Bronchial epithelial cell (primary cell): ENCODE measurements at regions not wholly inside any gene's neighbourhood (a gene's known extent, or its start where the extent isn't known, plus 50 kb on each side); places are given as distances from the start of the nearest gene placed in this dataset.

ENCODE experiments used
- DNase-seq: peaks from one replicate; pipeline ENCODE4 v3.0.0-alpha.2; 2010; ENCODE audit warnings: low read depth
- FAIRE-seq: peaks from 2 replicates; lab custom pipeline; 2011; peaks lifted over from hg19 to GRCh38; lab: Jason Lieb, UNC
- H3K27me3 ChIP-seq: 2 replicates; pipeline ENCODE4 v1.5.1; 2011; ENCODE audit warnings: low read length; ENCODE audit not compliant: control insufficient read depth, insufficient read depth
- H3K36me3 ChIP-seq: 2 replicates; pipeline ENCODE4 v1.5.1; 2011; ENCODE audit warnings: low read length; ENCODE audit not compliant: control insufficient read depth, insufficient read depth
- H3K4me3 ChIP-seq: 2 replicates; pipeline ENCODE4 v1.5.1; 2011; ENCODE audit warnings: mild to moderate bottlenecking, low read depth, low read length, control low read depth
- TF ChIP-seq, protein P1 (sequence below): IDR thresholded peaks from 2 replicates; pipeline ENCODE4 v1.5.1; 2011; ENCODE audit warnings: mild to moderate bottlenecking, moderate library complexity, low read length, control low read depth, inconsistent platforms; ENCODE audit not compliant: insufficient read depth, severe bottlenecking

GRCh38 chr4:13762130-13762529, 134.6 kb upstream of the BOD1L1 start:
- Histone ChIP-seq H3K36me3 (no peaks in the 10 kb centered on the region), H3K4me3 (no peak overlapping the region), H3K27me3 (no peaks in the 10 kb centered on the region)
- TF ChIP-seq, protein P1, sequence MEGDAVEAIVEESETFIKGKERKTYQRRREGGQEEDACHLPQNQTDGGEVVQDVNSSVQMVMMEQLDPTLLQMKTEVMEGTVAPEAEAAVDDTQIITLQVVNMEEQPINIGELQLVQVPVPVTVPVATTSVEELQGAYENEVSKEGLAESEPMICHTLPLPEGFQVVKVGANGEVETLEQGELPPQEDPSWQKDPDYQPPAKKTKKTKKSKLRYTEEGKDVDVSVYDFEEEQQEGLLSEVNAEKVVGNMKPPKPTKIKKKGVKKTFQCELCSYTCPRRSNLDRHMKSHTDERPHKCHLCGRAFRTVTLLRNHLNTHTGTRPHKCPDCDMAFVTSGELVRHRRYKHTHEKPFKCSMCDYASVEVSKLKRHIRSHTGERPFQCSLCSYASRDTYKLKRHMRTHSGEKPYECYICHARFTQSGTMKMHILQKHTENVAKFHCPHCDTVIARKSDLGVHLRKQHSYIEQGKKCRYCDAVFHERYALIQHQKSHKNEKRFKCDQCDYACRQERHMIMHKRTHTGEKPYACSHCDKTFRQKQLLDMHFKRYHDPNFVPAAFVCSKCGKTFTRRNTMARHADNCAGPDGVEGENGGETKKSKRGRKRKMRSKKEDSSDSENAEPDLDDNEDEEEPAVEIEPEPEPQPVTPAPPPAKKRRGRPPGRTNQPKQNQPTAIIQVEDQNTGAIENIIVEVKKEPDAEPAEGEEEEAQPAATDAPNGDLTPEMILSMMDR = no peak
- DNase-seq = peak; percentile 8
- no peak for FAIRE-seq

DNA sequence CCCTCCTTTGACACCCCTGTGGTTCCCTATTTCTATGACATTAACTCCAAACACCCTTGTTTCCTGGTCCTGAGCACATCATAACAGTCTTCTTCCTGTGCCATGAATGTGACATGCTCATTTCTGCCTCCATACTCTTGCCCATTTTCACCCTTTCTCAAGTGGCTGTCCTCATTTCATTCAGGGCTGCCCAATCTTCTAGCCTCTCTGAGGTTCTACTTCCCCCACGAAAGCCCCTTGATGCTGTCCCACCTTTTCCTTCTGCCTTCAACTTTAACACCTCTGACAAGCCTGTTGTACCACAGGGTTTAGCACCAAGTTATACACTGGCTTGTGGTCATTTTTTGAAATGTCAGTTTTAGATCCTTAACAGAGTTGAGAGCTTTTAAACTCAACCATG, 136.2 kb upstream of the BOD1L1 start:
- TF ChIP-seq, protein P1 = no peak
- H3K27me3 ChIP-seq = no peaks in the 10 kb centered on the region
- FAIRE-seq = no peak

GRCh38 chr4:13765539-13765938, 138.0 kb upstream of the BOD1L1 start:
- H3K27me3 ChIP-seq = no peaks in the 10 kb centered on the region
- no peak for FAIRE-seq
- H3K36me3 ChIP-seq = no peaks in the 10 kb centered on the region
- no peak for DNase-seq
- H3K4me3 ChIP-seq = no peak overlapping the region
- TF ChIP-seq, protein P1 = no peak

More for the DNA sequence above, 136.2 kb upstream of the BOD1L1 start:
- Histone ChIP-seq H3K36me3 (no peaks in the 10 kb centered on the region), H3K4me3 (no peak overlapping the region)
- DNase-seq = no peak

GRCh38 chr4:13766761-13767540, 139.4 kb upstream of the BOD1L1 start:
- Histone ChIP-seq H3K27me3 (no peaks in the 10 kb centered on the region), H3K36me3 (no peaks in the 10 kb centered on the region), H3K4me3 (no peak overlapping the region)
- FAIRE-seq = no peak
- TF ChIP-seq, protein P1 = no peak
- no peak for DNase-seq

- peak; percentile 6 for DNase-seq
- FAIRE-seq = no peak
- H3K4me3 ChIP-seq = no peak overlapping the region
- TF ChIP-seq, protein P1 = no peak
- no peaks in the 10 kb centered on the region for H3K27me3 ChIP-seq
- no peaks in the 10 kb centered on the region for H3K36me3 ChIP-seq
Observed at GRCh38 chr4:13777341-13777740, 149.8 kb upstream of the BOD1L1 start.

DNA sequence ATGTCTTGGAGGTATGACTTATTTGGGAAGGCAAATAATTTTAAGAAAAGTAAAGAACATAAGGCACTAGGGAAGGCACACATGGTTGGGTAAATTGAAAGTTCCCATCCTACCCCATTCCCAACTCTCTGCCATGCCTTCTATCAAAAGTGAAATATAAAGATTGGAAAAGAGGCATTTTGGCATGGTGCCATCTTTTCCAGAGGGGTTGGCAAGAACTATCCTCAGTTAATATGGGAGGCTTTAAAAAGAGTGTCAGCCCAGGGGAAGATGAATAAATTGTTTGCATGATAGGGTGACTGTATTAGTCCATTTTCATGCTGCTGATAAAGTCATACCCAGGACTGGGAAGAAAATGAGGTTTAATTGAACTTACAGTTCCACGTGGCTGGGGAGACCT, 150.8 kb upstream of the BOD1L1 start:
- TF ChIP-seq, protein P1 = no peak
- no peak for DNase-seq
- no peak for FAIRE-seq
- no peaks in the 10 kb centered on the region for H3K27me3 ChIP-seq
- no peaks in the 10 kb centered on the region for H3K36me3 ChIP-seq
- H3K4me3 ChIP-seq = no peak overlapping the region
